HCT116 (cell line): ENCODE measurements at regions not wholly inside any gene's neighbourhood (a gene's known extent, or its start where the extent isn't known, plus 50 kb on each side); places are given as distances from the start of the nearest gene placed in this dataset.

Experiments used
- ATAC-seq: fragments of 200-7000 bp; cut with Tn5 transposase; 2 replicates; pipeline ENCODE4 v1.9.1; 2020; ENCODE audit warnings: mild to moderate bottlenecking, moderate library complexity
- BruUV-seq: library from RNA; stranded (reverse); fragments of 400-500 nt; replicated peaks from 2 replicates; lab custom pipeline; 2021; lab: Mats Ljungman, UMichigan
- CTCF ChIA-PET: fragments of 300-600 bp; sonication (Branson Sonifier 250); formaldehyde crosslinking; loops from one replicate; lab custom pipeline; 2021; ENCODE audit warnings: antibody characterized with exemption; lab: Charles Lee
- POLR2A ChIA-PET: fragments of 300-600, 350-600 bp; sonication (Branson Sonifier 250); formaldehyde crosslinking; loops from one replicate; lab custom pipeline; 2021; ENCODE audit warnings: antibody characterized with exemption; lab: Charles Lee
- RAD21 ChIA-PET, 2 experiments: fragments of 300-600 bp; sonication (Branson Sonifier 250); formaldehyde crosslinking; loops; one replicate each; lab custom pipeline; 2023; ENCODE audit warnings: low total read pairs in 2 of 2; ENCODE audit not compliant: uncharacterized antibody in 2 of 2, unreplicated experiment in 2 of 2, low non-redundant PET in 1 of 2; lab: Charles Lee
- DNase-seq: peaks from one replicate; pipeline ENCODE4 v3.0.0-alpha.2; 2010; ENCODE audit warnings: low read depth, low spot score
- H2AFZ ChIP-seq: fragments of 200-600 bp; shearing (Covaris generic), sonication (generic); 2 replicates; pipeline ENCODE4 v1.6.1; 2017; ENCODE audit warnings: low read depth, mixed run types, mixed read lengths, antibody characterized with exemption, low read length; ENCODE audit not compliant: poor library complexity, severe bottlenecking
- H3K27ac ChIP-seq: 2 replicates; pipeline ENCODE4 v1.5.1; 2012; ENCODE audit warnings: low read depth, low read length
- H3K27me3 ChIP-seq: fragments of 200-600 bp; sonication (generic); 2 replicates; pipeline ENCODE4 v1.6.1; 2016; ENCODE audit warnings: mixed run types, low read length, mixed read lengths; ENCODE audit not compliant: insufficient read depth
- H3K36me3 ChIP-seq, 2 experiments: fragments of 200-500 bp in 1 of 2; fragments of 200-600 bp in 1 of 2; sonication (Bioruptor generic) in 1 of 2; sonication (generic) in 1 of 2; 2 replicates each; pipeline versions ENCODE4 v1.5.1 to v1.6.1; 2014 to 2016; ENCODE audit warnings: low read length in 2 of 2, inconsistent platforms in 1 of 2, mixed read lengths in 1 of 2, mixed run types in 1 of 2; ENCODE audit not compliant: insufficient read depth in 2 of 2, control insufficient read depth in 1 of 2
- H3K4me1 ChIP-seq, 2 experiments: fragments of 200-600 bp in 1 of 2; sonication (generic) in 1 of 2; 2 replicates each; pipeline versions ENCODE4 v1.5.1 to v1.6.1; 2012 to 2017; ENCODE audit warnings: low read length in 2 of 2, inconsistent platforms in 1 of 2, mild to moderate bottlenecking in 1 of 2, mixed read lengths in 1 of 2, mixed run types in 1 of 2, moderate library complexity in 1 of 2; ENCODE audit not compliant: insufficient read depth in 2 of 2, control insufficient read depth in 1 of 2
- H3K4me2 ChIP-seq: fragments of 200-600 bp; sonication (generic); 2 replicates; pipeline ENCODE4 v1.6.1; 2017; ENCODE audit warnings: mixed run types, low read length, mixed read lengths
- H3K4me3 ChIP-seq, 2 experiments: fragments of 200-600 bp in 1 of 2; sonication (generic) in 1 of 2; replicated peaks in 1 of 2; 2 replicates each; pipeline ENCODE4 v1.5.1; 2011 to 2016; ENCODE audit warnings: low read length in 2 of 2, control low read depth in 1 of 2, low read depth in 1 of 2, mild to moderate bottlenecking in 1 of 2, mixed read lengths in 1 of 2, mixed run types in 1 of 2
- H3K79me2 ChIP-seq: fragments of 200-600 bp; sonication (generic); 2 replicates; pipeline ENCODE4 v1.6.1; 2017; ENCODE audit warnings: mild to moderate bottlenecking, mixed run types, low read length, moderate library complexity, mixed read lengths; ENCODE audit not compliant: insufficient read depth
- H3K9ac ChIP-seq: fragments of 200-600 bp; sonication (generic); 2 replicates; pipeline ENCODE4 v1.6.1; 2016; ENCODE audit warnings: low read length, mixed read lengths
- H3K9me2 ChIP-seq: fragments of 200-600 bp; sonication (generic), shearing (Covaris generic); 2 replicates; pipeline ENCODE4 v1.6.1; 2017; ENCODE audit warnings: mixed run types, mild to moderate bottlenecking, moderate library complexity; ENCODE audit not compliant: insufficient read depth
- H3K9me3 ChIP-seq, 2 experiments: fragments of 200-500 bp in 1 of 2; fragments of 200-600 bp in 1 of 2; sonication (Bioruptor generic) in 1 of 2; sonication (generic) in 1 of 2; 2 replicates each; pipeline ENCODE4 v1.6.1; 2014 to 2017; ENCODE audit warnings: low read length in 2 of 2, mixed read lengths in 2 of 2, inconsistent platforms in 1 of 2, low read depth in 1 of 2, mild to moderate bottlenecking in 1 of 2, mixed run types in 1 of 2, moderate library complexity in 1 of 2; ENCODE audit not compliant: control insufficient read depth in 1 of 2, insufficient read depth in 1 of 2
- H4K20me1 ChIP-seq: fragments of 200-600 bp; sonication (generic), shearing (Covaris generic); 2 replicates; pipeline ENCODE4 v1.6.1; 2017; ENCODE audit warnings: mixed run types, mild to moderate bottlenecking, moderate library complexity; ENCODE audit not compliant: insufficient read depth
- FOSL1 ChIP-seq: IDR thresholded peaks from 2 replicates; pipeline ENCODE4 v1.6.1; 2012; ENCODE audit warnings: low read depth
- REST ChIP-seq: IDR thresholded peaks from 2 replicates; pipeline ENCODE4 v1.6.1; 2012; ENCODE audit warnings: low read depth
- intact Hi-C: fragments of 100-400 bp; cut with micrococcal nuclease; formaldehyde crosslinking; loops from 2 replicates; pipeline ENCODE4 v1.10.0; 2022
- TF ChIP-seq, protein P1 (sequence below), 3 experiments: fragments of 200-600 bp in 1 of 3; sonication (generic) in 1 of 3; IDR thresholded peaks in 2 of 3; conservative IDR thresholded peaks in 1 of 3; 2 replicates each; pipeline ENCODE4 v1.5.1; 2012 to 2017; ENCODE audit warnings: low read depth in 2 of 3, low read length in 2 of 3, antibody characterized with exemption in 1 of 3, borderline replicate concordance in 1 of 3, control low read depth in 1 of 3, mild to moderate bottlenecking in 1 of 3, mixed read lengths in 1 of 3, mixed run types in 1 of 3, moderate library complexity in 1 of 3; ENCODE audit not compliant: insufficient read depth in 1 of 3

GRCh38 chr14:106490442-106490841, 964.1 kb downstream of the TMEM121 start:
- DNase-seq, result no peak
- H3K4me2 ChIP-seq, result no peak overlapping the region
- no peak overlapping the region for H3K27ac ChIP-seq
- CTCF ChIA-PET, result no interaction called here
- no peaks in the 10 kb centered on the region for H4K20me1 ChIP-seq
- ATAC-seq, result no peak
- H3K36me3 ChIP-seq, result no peaks in the 10 kb centered on the region
- BruUV-seq, result no TSS peak
- H3K79me2 ChIP-seq, result no peaks in the 10 kb centered on the region
- H2AFZ ChIP-seq, result no peak overlapping the region
- peaks cover 0 to 9% of the 10 kb centered on the region in 2 experiments; a peak in 2 of 4 replicates for H3K9me3 ChIP-seq
- H3K27me3 ChIP-seq, result no peaks in the 10 kb centered on the region
- H3K4me3 ChIP-seq, result no peak overlapping the region
- intact Hi-C loops, result no loop called here
- H3K9ac ChIP-seq, result no peak overlapping the region
- H3K9me2 ChIP-seq, result no peaks in the 10 kb centered on the region
- no peak for TF ChIP-seq FOSL1
- TF ChIP-seq, protein P1, sequence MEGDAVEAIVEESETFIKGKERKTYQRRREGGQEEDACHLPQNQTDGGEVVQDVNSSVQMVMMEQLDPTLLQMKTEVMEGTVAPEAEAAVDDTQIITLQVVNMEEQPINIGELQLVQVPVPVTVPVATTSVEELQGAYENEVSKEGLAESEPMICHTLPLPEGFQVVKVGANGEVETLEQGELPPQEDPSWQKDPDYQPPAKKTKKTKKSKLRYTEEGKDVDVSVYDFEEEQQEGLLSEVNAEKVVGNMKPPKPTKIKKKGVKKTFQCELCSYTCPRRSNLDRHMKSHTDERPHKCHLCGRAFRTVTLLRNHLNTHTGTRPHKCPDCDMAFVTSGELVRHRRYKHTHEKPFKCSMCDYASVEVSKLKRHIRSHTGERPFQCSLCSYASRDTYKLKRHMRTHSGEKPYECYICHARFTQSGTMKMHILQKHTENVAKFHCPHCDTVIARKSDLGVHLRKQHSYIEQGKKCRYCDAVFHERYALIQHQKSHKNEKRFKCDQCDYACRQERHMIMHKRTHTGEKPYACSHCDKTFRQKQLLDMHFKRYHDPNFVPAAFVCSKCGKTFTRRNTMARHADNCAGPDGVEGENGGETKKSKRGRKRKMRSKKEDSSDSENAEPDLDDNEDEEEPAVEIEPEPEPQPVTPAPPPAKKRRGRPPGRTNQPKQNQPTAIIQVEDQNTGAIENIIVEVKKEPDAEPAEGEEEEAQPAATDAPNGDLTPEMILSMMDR (IDR thresholded peaks at IDR 0.05 in 2 of 3, conservative IDR thresholded peaks at IDR 0.05 in 1 of 3; ENCODE audit: borderline replicate concordance in 1 of 3, insufficient read depth in 1 of 3, low read depth in 2 of 3, low read length in 2 of 3), result no peak
- RAD21 ChIA-PET, result no interaction called here
- no peaks in the 10 kb centered on the region for H3K4me1 ChIP-seq
- POLR2A ChIA-PET, result no interaction called here

DNA sequence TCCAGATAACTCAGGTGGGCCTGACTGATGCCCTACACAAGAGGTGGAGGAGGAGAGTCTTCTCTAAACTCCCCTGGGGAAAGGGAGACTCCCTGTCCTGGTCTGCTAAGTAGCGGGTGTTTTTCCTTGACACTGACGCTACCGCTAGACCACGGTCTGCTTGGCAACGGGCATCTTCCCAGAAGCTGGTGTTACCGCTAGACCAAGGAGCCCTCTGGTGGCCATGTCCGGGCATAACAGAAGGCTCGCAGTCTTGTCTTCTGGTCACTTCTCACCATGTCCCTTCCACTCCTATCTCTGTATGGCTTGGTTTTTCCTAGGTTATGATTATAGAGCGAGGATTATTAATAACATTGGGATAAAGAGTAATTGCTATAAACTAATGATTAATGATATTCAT, 965.5 kb downstream of the TMEM121 start:
- ChIA-PET POLR2A (no interaction called here), RAD21 (no interaction called here), CTCF (no interaction called here)
- no TSS peak for BruUV-seq
- Histone ChIP-seq H4K20me1 (no peaks in the 10 kb centered on the region), H3K4me1 (no peaks in the 10 kb centered on the region), H3K9ac (no peak overlapping the region), H3K9me2 (no peaks in the 10 kb centered on the region), H3K4me3 (no peak overlapping the region), H3K4me2 (no peak overlapping the region), H3K27ac (no peak overlapping the region), H3K79me2 (no peaks in the 10 kb centered on the region), H3K27me3 (no peaks in the 10 kb centered on the region), H2AFZ (no peak overlapping the region), H3K9me3 (peaks cover 0 to 9% of the 10 kb centered on the region in 2 experiments; a peak in 2 of 4 replicates), H3K36me3 (no peaks in the 10 kb centered on the region)
- ATAC-seq, result no peak
- intact Hi-C loops, result no loop called here
- DNase-seq, result no peak
- no peak for TF ChIP-seq REST
- TF ChIP-seq, protein P1 (IDR thresholded peaks at IDR 0.05 in 2 of 3, conservative IDR thresholded peaks at IDR 0.05 in 1 of 3; ENCODE audit: borderline replicate concordance in 1 of 3, insufficient read depth in 1 of 3, low read depth in 2 of 3, low read length in 2 of 3), result peak in 2 of 3 experiments; percentile 39 to 50; a peak in 4 of 6 replicates
